Spleen (tissue), 11 donors: ENCODE measurements at regions not wholly inside any gene's neighbourhood (a gene's known extent, or its start where the extent isn't known, plus 50 kb on each side); places are given as distances from the start of the nearest gene placed in this dataset.

ENCODE experiments used
- DNase-seq: peaks from one replicate; pipeline ENCODE4 v3.0.0-alpha.2; 2020
- H3K27ac ChIP-seq, 8 donors: fragments of 200-600 bp; sonication (generic) in 7 of 8; 1 replicate in 4 of 8; 2 replicates in 4 of 8; pipeline versions ENCODE4 v1.5.0 to v1.8.0; 2016 to 2021; ENCODE audit warnings: inconsistent platforms in 4 of 8, mild to moderate bottlenecking in 4 of 8, moderate library complexity in 1 of 8
- H3K27me3 ChIP-seq, 7 donors: fragments of 200-600 bp; sonication (generic) in 6 of 7; replicated peaks in 1 of 7; 1 replicate in 4 of 7; 2 replicates in 3 of 7; pipeline versions ENCODE4 v1.5.0 to v1.8.0; 2016 to 2021; ENCODE audit warnings: inconsistent platforms in 3 of 7, mild to moderate bottlenecking in 1 of 7
- H3K36me3 ChIP-seq, 6 donors: fragments of 200-600 bp; sonication (generic) in 5 of 6; 1 replicate in 4 of 6; 2 replicates in 2 of 6; pipeline versions ENCODE4 v1.5.0 to v1.8.0; 2016 to 2021; ENCODE audit warnings: inconsistent platforms in 2 of 6
- H3K4me1 ChIP-seq, 6 donors: fragments of 200-600 bp; sonication (generic) in 5 of 6; 1 replicate in 3 of 6; 2 replicates in 3 of 6; pipeline versions ENCODE4 v1.5.0 to v1.8.0; 2016 to 2021; ENCODE audit warnings: inconsistent platforms in 3 of 6
- H3K4me3 ChIP-seq, 8 donors: fragments of 200-600 bp; sonication (generic) in 7 of 8; 1 replicate in 4 of 8; 2 replicates in 4 of 8; pipeline versions ENCODE4 v1.5.0 to v1.8.0; 2016 to 2021; ENCODE audit warnings: inconsistent platforms in 4 of 8, mild to moderate bottlenecking in 4 of 8, moderate library complexity in 2 of 8
- H3K9me3 ChIP-seq, 8 donors: fragments of 200-600 bp; sonication (generic) in 7 of 8; 1 replicate in 4 of 8; 2 replicates in 4 of 8; pipeline versions ENCODE4 v1.5.0 to v1.8.0; 2016 to 2021; ENCODE audit warnings: inconsistent platforms in 4 of 8
- POLR2A ChIP-seq, 3 donors: fragments of 450-650 bp; IDR thresholded peaks; one replicate each; pipeline ENCODE4 v1.5.1; 2017; ENCODE audit warnings: antibody characterized with exemption in 3 of 3, mild to moderate bottlenecking in 1 of 3
- POLR2AphosphoS5 ChIP-seq, 3 donors: sonication (generic); formaldehyde crosslinking; IDR thresholded peaks; one replicate each; pipeline ENCODE4 v1.5.1; 2017; ENCODE audit warnings: antibody characterized with exemption in 3 of 3
- WGBS, 5 donors: extraction: QIAGEN DNeasy Blood & Tissue Kit in 3 of 5; methylation state at CpG; one replicate each; pipeline versions ENCODE4 v1.1.5 to v1.1.7; 2013 to 2018; 5-methylcytosine and 5-hydroxymethylcytosine counted together
- intact Hi-C: fragments of 100-400 bp; cut with DNase I; formaldehyde crosslinking; loops from one replicate; pipeline ENCODE4 v1.15.0; 2023; ENCODE audit warnings: low total_unique reads
- TF ChIP-seq, protein P1 (sequence below), 11 experiments: fragments of 200-600 bp in 7 of 11; fragments of 450-650 bp in 4 of 11; sonication (generic) in 4 of 11; IDR thresholded peaks in 8 of 11; conservative IDR thresholded peaks in 3 of 11; 1 replicate in 7 of 11; 2 replicates in 4 of 11; pipeline versions ENCODE4 v1.4.0 to v1.8.0; 2016 to 2021; ENCODE audit warnings: antibody characterized with exemption in 11 of 11, inconsistent platforms in 4 of 11, mild to moderate bottlenecking in 1 of 11
- donor health status: healthy with polysubstance abuse.
- donor health status: DM: no; HTN: no; CAD: no; lungs with moderate emphysema.
- donor health status: DM: no; HTN: no; CAD: no.
- donor health status: Bipolar disorder and iron deficiency.
- donor health status: healthy.
- donor health status: DM: no; HTN: no; CAD: no.
- donor health status: DM: yes; HTN: yes; CAD: no.

- TF ChIP-seq POLR2A (IDR thresholded peaks at IDR 0.05) = no peak
- TF ChIP-seq POLR2AphosphoS5 (IDR thresholded peaks at IDR 0.05) = no peak
- TF ChIP-seq, protein P1, sequence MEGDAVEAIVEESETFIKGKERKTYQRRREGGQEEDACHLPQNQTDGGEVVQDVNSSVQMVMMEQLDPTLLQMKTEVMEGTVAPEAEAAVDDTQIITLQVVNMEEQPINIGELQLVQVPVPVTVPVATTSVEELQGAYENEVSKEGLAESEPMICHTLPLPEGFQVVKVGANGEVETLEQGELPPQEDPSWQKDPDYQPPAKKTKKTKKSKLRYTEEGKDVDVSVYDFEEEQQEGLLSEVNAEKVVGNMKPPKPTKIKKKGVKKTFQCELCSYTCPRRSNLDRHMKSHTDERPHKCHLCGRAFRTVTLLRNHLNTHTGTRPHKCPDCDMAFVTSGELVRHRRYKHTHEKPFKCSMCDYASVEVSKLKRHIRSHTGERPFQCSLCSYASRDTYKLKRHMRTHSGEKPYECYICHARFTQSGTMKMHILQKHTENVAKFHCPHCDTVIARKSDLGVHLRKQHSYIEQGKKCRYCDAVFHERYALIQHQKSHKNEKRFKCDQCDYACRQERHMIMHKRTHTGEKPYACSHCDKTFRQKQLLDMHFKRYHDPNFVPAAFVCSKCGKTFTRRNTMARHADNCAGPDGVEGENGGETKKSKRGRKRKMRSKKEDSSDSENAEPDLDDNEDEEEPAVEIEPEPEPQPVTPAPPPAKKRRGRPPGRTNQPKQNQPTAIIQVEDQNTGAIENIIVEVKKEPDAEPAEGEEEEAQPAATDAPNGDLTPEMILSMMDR (IDR thresholded peaks at IDR 0.05 in 8 of 11, conservative IDR thresholded peaks at IDR 0.05 in 3 of 11) = no peak
- intact Hi-C loops = no loop called here
- H3K9me3 ChIP-seq = peaks cover 0 to 6% (median 0%) of the 10 kb centered on the region in 8 donors
- no peak overlapping the region for H3K27ac ChIP-seq
- H3K27me3 ChIP-seq = no peaks in the 10 kb centered on the region
- no peak overlapping the region for H3K4me3 ChIP-seq
- H3K36me3 ChIP-seq = no peaks in the 10 kb centered on the region
- WGBS, 5 donors = 61 to 77% (median 72%) methylated on average over 3 of the region's 3 CpGs
- H3K4me1 ChIP-seq = no peaks in the 10 kb centered on the region
- DNase-seq = no peak
Observed at GRCh38 chr14:27012641-27013040, 414.8 kb upstream of the NOVA1 start.

- Histone ChIP-seq H3K4me1 (no peaks in the 10 kb centered on the region), H3K9me3 (peaks cover 0 to 6% (median 0%) of the 10 kb centered on the region in 8 donors), H3K36me3 (no peaks in the 10 kb centered on the region), H3K27me3 (no peaks in the 10 kb centered on the region), H3K27ac (no peak overlapping the region), H3K4me3 (no peak overlapping the region)
- TF ChIP-seq POLR2AphosphoS5 (IDR thresholded peaks at IDR 0.05) (no peak), POLR2A (IDR thresholded peaks at IDR 0.05) (no peak)
- TF ChIP-seq, protein P1 (IDR thresholded peaks at IDR 0.05 in 8 of 11, conservative IDR thresholded peaks at IDR 0.05 in 3 of 11) = no peak
- no peak for DNase-seq
- intact Hi-C loops = no loop called here
- WGBS, 5 donors = 75 to 89% (median 80%) methylated on average over 4 of the region's 4 CpGs
Observed at GRCh38 chr14:27013678-27014077, 415.8 kb upstream of the NOVA1 start.

DNA sequence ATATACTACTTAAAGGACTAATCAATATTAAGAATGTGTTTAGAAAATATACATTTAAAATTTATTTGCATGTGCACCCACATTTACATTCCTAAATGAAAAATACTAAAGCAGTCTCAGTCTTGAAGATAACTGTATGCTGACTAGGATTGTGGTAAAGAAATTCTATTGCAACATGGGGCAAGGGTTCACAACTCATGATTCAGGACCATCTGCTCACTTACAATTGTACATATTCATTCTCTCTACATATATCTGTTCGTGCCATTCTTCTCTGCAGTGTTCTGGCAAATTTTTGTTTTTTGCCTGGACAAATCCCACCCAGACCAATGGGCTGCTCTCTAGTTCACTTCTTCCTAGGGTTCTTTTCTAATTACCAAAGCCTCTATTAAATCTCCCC is 417.2 kb upstream of the NOVA1 start:
- Histone ChIP-seq H3K27me3 (no peaks in the 10 kb centered on the region), H3K4me3 (no peak overlapping the region), H3K27ac (no peak overlapping the region), H3K36me3 (no peaks in the 10 kb centered on the region), H3K9me3 (no peaks in the 10 kb centered on the region), H3K4me1 (no peaks in the 10 kb centered on the region)
- no peak for DNase-seq
- 51 to 70% (median 64%) methylated on average over 1 of the region's 1 CpG for WGBS, 5 donors
- intact Hi-C loops = no loop called here
- TF ChIP-seq POLR2A (IDR thresholded peaks at IDR 0.05) (no peak), POLR2AphosphoS5 (IDR thresholded peaks at IDR 0.05) (no peak)
- TF ChIP-seq, protein P1 (IDR thresholded peaks at IDR 0.05 in 8 of 11, conservative IDR thresholded peaks at IDR 0.05 in 3 of 11) = no peak

- no peaks in the 10 kb centered on the region for H3K9me3 ChIP-seq
- 80 to 100% (median 88%) methylated on average over 1 of the region's 1 CpG for WGBS, 5 donors
- no peaks in the 10 kb centered on the region for H3K4me1 ChIP-seq
- no peaks in the 10 kb centered on the region for H3K36me3 ChIP-seq
- no peak for DNase-seq
- no peaks in the 10 kb centered on the region for H3K27me3 ChIP-seq
- intact Hi-C loops = no loop called here
- H3K27ac ChIP-seq = no peak overlapping the region
- no peak overlapping the region for H3K4me3 ChIP-seq
- TF ChIP-seq POLR2A (IDR thresholded peaks at IDR 0.05) (no peak), POLR2AphosphoS5 (IDR thresholded peaks at IDR 0.05) (no peak)
- TF ChIP-seq, protein P1 (IDR thresholded peaks at IDR 0.05 in 8 of 11, conservative IDR thresholded peaks at IDR 0.05 in 3 of 11) = no peak
Observed at GRCh38 chr14:27025648-27026047, 427.8 kb upstream of the NOVA1 start.
